Stimulated activated CD8-positive, alpha-beta memory T cell treated with anti-CD3 and anti-CD28 coated beads, Interleukin-12 subunit alpha, Interleukin-12 subunit beta, amount 100 ng/mL, for 24 hours (primary cell): ENCODE measurements at regions not wholly inside any gene's neighbourhood (a gene's known extent, or its start where the extent isn't known, plus 50 kb on each side); places are given as distances from the start of the nearest gene placed in this dataset.

Experiments used
- DNase-seq: peaks from one replicate; pipeline ENCODE4 v3.0.0-alpha.2; 2020; ENCODE audit errors: extremely low read depth

DNA sequence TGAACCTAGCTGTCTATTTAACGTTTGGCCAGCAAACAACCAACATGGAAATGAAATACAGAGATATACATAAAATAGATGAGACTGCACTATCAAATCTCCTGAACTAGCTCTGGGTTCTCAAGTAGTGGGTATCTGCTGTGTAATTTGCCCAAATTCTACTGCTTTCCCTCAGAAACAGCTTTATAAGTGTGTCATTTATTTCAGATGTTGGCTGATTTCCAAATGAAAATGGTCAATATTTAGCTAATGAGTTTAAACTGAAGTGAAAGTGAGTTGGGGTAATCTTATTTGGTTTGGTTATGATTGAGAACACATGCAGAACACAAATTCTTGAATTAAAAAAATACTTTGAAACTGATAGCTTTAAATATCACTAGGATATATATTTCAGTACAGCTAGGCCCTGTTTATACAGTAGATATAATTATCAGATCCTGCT lies 601.7 kb upstream of the CXADR start:
- DNase-seq, result no peak

DNA sequence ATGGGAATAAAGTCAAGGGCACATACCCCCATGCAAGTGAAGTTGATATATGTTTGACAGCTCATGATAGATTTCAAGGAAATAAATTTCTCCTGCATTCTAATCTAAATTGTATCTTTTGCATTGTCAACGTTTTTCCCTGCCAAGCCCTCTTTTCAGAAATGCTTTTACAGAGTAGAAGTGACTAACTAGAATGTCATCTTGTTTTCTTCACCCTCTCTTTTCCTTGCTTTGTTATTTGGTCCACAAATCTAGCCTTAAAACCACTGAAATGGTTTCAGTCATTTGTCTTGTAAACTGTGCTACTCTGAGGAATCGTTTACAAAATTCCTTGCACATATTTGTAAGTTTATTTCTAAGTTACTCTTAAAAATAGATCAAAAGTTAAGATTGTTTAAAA lies 600.8 kb upstream of the CXADR start:
- no peak for DNase-seq

- no peak for DNase-seq
Observed at GRCh38 chr21:16913010-16913409, 599.8 kb upstream of the CXADR start.

GRCh38 chr21:16928439-16928838 lies 584.4 kb upstream of the CXADR start:
- DNase-seq, result no peak

GRCh38 chr21:16932314-16932713 lies 580.5 kb upstream of the CXADR start:
- DNase-seq, result no peak

GRCh38 chr21:16942703-16943102 lies 570.1 kb upstream of the CXADR start:
- no peak for DNase-seq

GRCh38 chr21:16943231-16943630 lies 569.6 kb upstream of the CXADR start:
- no peak for DNase-seq

DNA sequence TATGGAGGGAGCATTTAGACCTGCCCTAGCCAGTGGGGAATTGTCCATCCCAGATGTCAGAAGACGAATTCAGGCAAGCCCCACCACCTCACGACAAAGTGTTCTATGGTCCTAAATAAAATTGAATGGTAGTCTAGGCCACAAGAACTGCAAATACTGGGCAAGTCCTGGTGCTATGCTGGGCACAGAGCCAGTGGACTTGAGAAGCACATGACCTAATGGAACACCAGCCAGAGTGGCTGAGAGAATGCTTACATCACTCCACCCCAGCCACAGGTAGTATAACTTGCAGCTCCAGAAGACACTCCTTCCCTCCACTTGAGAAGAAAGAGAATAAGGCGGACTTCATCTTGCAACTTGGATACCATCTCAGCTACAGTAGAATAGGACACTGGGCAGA lies 567.3 kb upstream of the CXADR start:
- no peak for DNase-seq

- DNase-seq, result no peak
Observed at GRCh38 chr21:16956824-16957223, 556.0 kb upstream of the CXADR start.

- no peak for DNase-seq
Observed at GRCh38 chr21:16965424-16965823, 547.4 kb upstream of the CXADR start.

DNA sequence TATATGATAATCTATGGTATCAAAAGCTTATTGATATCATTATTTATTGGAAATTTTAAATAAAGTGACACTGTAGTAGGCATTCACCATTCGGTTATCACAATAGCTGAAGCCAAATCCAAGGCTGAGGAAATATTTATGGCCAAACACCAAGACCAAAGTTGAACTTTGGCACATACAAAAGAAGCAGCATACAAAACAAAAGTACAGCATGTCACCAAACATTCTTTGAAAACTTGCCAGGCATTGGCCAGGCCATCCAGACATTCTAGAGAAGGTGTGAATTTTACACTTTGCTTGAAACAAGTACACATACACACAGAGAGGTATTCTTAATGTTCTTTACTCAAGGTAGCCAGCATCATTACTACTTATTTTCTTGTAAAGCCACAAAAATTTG lies 544.4 kb upstream of the CXADR start:
- DNase-seq, result no peak

DNA sequence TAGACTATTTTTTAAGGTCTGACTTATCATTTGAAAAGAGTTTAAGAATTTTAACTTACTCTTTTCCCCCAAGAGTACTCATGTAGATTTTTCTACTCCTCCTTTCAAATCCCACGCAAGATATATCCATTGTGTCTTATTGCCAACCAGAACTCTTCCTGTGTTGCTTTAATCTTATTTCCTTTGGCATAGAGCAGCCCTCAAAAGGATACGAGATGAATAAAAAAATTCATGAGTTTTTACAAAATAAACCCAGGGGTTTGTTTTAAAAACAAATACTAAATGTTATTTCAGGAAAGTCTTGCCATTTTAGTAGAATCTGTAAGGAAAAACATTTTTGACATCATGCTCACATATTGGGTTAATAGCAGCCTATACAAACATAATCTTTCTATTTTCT lies 543.2 kb upstream of the CXADR start:
- no peak for DNase-seq

DNA sequence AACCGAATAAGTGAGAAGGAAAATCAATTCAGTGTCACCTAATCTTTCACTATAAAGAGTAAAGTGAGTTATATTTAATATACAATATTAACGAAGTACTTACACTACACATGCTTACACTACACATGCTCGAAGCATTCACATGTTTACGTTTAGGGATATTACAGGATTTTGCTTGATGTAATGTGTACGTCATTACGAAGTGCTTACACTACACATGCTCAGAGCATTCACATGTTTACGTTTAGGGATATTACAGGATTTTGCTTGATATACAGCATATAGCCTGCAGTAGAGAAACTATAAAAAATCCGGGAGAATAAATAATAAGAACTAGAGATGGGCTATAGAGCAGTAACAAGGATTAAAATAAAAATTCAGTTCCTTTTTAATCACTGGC lies 538.8 kb upstream of the CXADR start:
- DNase-seq, result no peak

GRCh38 chr21:16976193-16976592 lies 536.6 kb upstream of the CXADR start:
- no peak for DNase-seq

- DNase-seq, result no peak
Observed at GRCh38 chr21:16978309-16978895, 534.4 kb upstream of the CXADR start.

DNA sequence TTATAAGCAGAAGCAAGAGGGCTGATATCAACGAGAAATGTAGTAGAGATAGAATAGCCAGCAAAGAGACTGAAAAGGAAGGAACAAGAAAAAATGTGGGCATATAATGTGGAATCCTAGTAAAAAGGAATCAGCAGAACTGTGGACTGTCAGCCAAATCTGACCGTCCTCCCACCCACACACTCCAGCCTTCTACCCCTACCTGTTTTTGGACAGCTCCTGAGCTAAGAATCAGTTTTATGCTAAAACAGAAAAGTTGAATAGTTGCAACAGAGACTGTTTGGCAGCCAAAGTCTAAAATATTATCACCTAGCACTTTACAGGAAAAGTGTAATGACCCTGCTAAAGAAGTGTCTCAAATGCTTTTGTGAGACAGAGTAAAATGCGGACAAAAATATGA lies 533.3 kb upstream of the CXADR start:
- no peak for DNase-seq

DNA sequence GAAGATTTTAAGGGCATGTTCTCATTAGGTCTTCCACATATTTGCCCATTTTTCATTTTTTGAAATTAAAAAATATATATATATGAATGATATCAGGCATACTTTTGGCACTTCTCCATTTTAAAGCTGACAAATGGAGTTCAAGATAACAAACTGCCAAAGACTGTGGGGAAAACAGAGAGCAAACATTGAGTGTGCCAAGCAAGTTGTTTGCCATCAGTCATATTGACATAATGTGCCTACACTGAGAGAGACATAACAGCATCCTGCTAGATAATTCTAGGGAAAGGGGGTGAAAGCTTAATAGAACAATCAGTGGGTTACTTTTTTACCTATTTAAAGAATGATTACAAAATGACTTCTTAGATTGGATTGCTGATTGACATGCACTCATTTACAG lies 529.4 kb upstream of the CXADR start:
- no peak for DNase-seq

DNA sequence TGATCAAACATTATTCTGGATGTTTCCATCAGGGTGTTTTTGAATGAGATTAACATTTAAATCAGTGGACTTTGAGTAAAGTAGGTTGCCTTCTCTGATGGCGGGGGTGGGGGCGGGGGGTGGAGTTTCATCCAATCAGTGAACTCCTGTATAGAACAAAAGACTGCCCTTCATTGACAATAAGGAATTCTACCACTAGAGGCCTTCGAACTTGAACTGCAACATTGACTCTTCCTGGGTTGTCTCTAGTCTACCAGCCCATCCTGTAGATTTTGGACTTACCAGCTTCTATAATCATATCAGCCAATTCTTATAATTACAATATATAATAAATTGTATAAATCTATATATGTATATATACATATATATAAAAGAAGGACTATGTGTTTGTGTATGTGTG lies 520.4 kb upstream of the CXADR start:
- no peak for DNase-seq

GRCh38 chr21:16993416-16994038 lies 519.3 kb upstream of the CXADR start:
- DNase-seq, result no peak

DNA sequence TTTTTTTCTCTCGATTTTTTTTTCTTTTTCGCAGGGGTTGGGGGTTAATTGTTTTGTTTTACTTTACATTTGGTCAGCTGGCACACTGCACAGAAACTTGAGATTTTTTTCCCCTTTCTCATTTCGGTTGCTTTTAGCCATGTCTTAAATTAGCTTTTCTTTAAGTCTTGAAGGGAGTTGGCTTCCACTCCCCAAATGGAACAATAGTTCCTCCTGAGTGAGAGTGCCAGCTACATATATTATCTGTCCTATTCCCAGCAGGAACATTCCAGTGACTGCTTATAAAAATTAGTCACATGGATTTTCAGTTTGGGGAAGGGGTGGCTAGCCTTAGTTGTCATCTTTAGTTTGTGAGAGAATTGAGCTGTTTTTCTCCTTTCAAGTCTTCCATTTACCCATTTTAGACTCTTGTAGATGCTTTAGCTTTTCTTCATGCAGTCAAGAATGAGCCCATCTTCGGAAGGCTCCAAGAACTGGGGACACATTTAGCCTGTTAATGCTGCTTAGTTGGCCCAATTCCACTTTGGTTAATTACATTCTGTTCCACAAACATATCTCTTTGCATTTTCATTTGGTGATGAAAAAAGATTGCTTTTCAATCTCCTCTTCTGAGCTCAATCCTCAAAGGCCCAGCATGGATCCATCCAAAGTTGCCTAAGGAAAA lies 510.1 kb upstream of the CXADR start:
- no peak for DNase-seq

- DNase-seq, result no peak
Observed at GRCh38 chr21:17003258-17003615, 509.6 kb upstream of the CXADR start.

DNA sequence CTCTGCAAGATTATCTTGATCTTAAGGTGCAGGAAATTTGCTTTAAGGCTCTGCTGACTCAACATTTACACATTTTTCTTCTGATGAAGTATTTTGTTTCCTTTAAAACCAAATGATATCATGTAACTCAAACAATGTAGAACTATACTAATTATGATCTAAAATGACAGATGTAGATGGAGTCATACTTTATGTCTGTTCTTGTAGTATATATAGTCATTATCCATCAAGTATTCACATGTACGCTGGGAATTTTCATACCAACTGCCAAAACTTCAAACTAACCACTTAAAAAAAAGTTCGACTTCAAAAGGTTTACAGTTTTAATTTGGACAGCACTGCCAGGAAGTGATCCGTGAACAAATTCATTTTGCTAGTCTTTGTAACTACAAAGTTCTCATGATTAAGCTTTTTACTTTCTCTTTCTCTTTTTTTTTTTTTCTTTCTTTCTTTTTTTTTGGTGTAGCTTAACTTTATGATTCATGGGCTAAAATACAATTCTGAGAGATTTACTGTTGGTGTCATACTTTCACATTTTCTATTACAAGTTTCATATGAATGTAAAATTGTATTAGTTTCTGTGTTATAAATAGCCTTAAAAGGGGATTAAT lies 509.0 kb upstream of the CXADR start:
- no peak for DNase-seq

DNA sequence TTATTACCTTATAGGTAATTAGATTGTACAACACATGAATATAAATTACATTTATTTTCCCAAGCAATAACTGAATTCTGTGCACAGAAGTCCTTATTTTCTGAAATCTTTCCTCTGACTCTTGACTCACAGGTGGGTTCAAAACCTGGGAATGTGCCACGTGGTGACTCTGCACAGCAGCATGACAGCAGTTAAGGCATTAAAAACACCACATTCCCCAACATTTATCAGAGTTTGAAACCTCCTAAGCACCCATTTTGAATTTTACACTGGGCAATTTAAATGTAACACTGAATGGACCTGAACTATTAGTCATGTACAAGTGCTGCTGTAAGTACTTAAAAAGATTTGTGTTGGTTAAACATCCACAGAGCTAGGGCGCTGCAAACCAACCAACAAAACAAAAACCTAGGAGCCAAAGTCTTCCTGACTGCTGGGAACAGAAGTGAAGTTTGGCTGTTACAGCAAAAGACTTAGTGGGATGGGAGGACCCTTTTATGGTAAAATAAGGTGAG lies 480.6 kb upstream of the CXADR start:
- no peak for DNase-seq
